ENCODE measurements at regions not wholly inside any gene's neighbourhood (a gene's known extent, or its start where the extent isn't known, plus 50 kb on each side); places are given as distances from the start of the nearest gene placed in this dataset.

GRCh38 chr18:11271954-11272353 lies 122.6 kb upstream of the PIEZO2 start:
- no peaks in the 10 kb centered on the region for H3K9me3 ChIP-seq (ENCODE audit: control insufficient read depth, insufficient read depth, low read depth, low read length)
- CTCF ChIA-PET = no interaction called here

GRCh38 chr18:11269257-11269656 lies 119.9 kb upstream of the PIEZO2 start:
- H3K27ac ChIP-seq (ENCODE audit: extremely low read depth, low read depth, low read length) = no peak overlapping the region
- no peak overlapping the region for H3K4me3 ChIP-seq (ENCODE audit: low read depth, low read length)
- POLR2A ChIA-PET = no interaction called here
- TF ChIP-seq ZNF596 (tag by site-specific recombination; IDR thresholded peaks at IDR 0.05) (no peak), HOXD13 (CRISPR knock-in tag; IDR thresholded peaks at IDR 0.05; ENCODE audit: borderline replicate concordance) (no peak), ZNF747 (tag by site-specific recombination; IDR thresholded peaks at IDR 0.05) (no peak), ZFP69B (tag by site-specific recombination; IDR thresholded peaks at IDR 0.05) (no peak), ZNF350 (tag by site-specific recombination; IDR thresholded peaks at IDR 0.05) (no peak), ZNF266 (tag by site-specific recombination; IDR thresholded peaks at IDR 0.05; ENCODE audit: low read depth) (no peak), SP2 (tag by site-specific recombination; IDR thresholded peaks at IDR 0.05) (no peak)
- CTCF ChIA-PET = interaction anchor here (0.7 kb wide), 1 partner anchor 30 kb away, joined by 3 read pairs; no protein-coding TSS in a partner anchor
- H3K36me3 ChIP-seq (ENCODE audit: control insufficient read depth in 2 of 2, insufficient read depth in 1 of 2, low read length in 2 of 2) = no peaks in the 10 kb centered on the region
- H3K9me3 ChIP-seq (ENCODE audit: control insufficient read depth, insufficient read depth, low read depth, low read length) = no peaks in the 10 kb centered on the region
- H3K4me1 ChIP-seq (ENCODE audit: control insufficient read depth, insufficient read depth, low read length) = no peaks in the 10 kb centered on the region

More at GRCh38 chr18:11271954-11272353, 122.6 kb upstream of the PIEZO2 start:
- TF ChIP-seq GLIS1 (tag by site-specific recombination; IDR thresholded peaks at IDR 0.05) = no peak
- TF ChIP-seq ZXDB (tag by site-specific recombination; IDR thresholded peaks at IDR 0.05) = no peak
- no peak for TF ChIP-seq ZNF248 (tag by site-specific recombination; IDR thresholded peaks at IDR 0.05)
- no peak for TF ChIP-seq ZNF148 (tag by site-specific recombination; IDR thresholded peaks at IDR 0.05; ENCODE audit: borderline replicate concordance)
- TF ChIP-seq PRDM1 (tag by site-specific recombination; IDR thresholded peaks at IDR 0.05) = no peak
- TF ChIP-seq KLF17 (tag by site-specific recombination; IDR thresholded peaks at IDR 0.05) = no peak
- no peak for TF ChIP-seq ZNF514 (tag by site-specific recombination; IDR thresholded peaks at IDR 0.05)
- TF ChIP-seq ZNF175 (tag by site-specific recombination; IDR thresholded peaks at IDR 0.05) = no peak
- TF ChIP-seq ZNF132 (tag by site-specific recombination; IDR thresholded peaks at IDR 0.05; ENCODE audit: borderline replicate concordance) = no peak
- no peak for TF ChIP-seq ZNF121 (tag by site-specific recombination; IDR thresholded peaks at IDR 0.05)
- no peak for TF ChIP-seq ZNF561 (tag by site-specific recombination; IDR thresholded peaks at IDR 0.05; ENCODE audit: borderline replicate concordance)
- no peak for TF ChIP-seq ZNF596 (tag by site-specific recombination; IDR thresholded peaks at IDR 0.05)
- TF ChIP-seq ZNF488 (tag by site-specific recombination; IDR thresholded peaks at IDR 0.05) = no peak
- no peak for TF ChIP-seq ZEB2 (tag by site-specific recombination; IDR thresholded peaks at IDR 0.05)
- no peak overlapping the region for H3K4me3 ChIP-seq (ENCODE audit: low read depth, low read length)
- no peaks in the 10 kb centered on the region for H3K4me1 ChIP-seq (ENCODE audit: control insufficient read depth, insufficient read depth, low read length)
- POLR2A ChIA-PET = no interaction called here
- H3K27ac ChIP-seq (ENCODE audit: extremely low read depth, low read depth, low read length) = no peak overlapping the region
- no peaks in the 10 kb centered on the region for H3K36me3 ChIP-seq (ENCODE audit: control insufficient read depth in 2 of 2, insufficient read depth in 1 of 2, low read length in 2 of 2)
